ENCODE measurements at regions not wholly inside any gene's neighbourhood (a gene's known extent, or its start where the extent isn't known, plus 50 kb on each side); places are given as distances from the start of the nearest gene placed in this dataset.

DNA sequence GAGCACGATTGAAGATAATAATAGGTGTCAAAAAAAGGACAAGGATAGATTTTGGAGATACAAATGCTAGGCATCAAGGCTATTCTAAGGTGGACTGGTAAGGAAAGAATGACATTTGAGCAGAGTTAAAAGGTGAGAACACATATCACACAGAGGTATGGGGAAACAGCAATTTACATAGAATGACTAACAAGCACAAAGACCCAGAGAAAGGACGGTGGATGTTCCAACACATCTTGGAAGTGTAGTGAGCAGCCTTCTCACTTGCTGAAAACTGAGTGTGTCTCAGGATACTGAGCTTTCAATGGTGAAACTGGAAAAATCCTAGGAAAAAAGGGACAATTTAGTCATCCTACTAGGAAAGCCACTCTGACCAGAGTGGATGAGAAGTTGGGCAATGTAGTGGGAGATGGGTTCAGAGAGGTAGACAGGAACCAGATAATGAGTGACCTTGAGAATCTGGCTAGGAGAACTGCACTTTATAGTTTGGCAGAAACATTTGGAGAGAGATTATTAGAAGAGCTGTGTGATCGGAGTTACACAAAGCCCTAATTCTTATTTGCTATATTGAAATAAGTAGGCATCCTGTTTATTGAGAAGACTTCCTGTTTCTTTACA, 706.0 kb downstream of the KCNA4 start:
- DNase-seq (ENCODE audit: low read depth) = no peak

DNA sequence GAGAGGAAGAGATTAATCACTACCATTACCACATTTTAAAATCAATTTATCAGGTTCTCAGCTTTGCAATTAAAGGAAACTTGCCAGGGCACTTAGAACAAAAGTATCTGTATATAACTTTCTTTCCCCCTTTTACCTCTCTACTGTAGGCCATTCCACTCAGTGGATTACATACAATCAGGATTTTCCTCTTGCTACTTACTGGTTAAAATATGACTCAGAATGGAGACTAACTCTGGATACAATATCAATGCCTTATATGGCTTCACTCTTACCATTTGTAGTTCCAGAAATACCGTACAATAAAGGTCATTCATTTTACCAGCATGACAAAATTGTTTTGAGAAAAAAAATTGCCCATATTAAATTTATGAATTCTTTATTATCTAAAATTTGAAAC, 706.8 kb downstream of the KCNA4 start:
- DNase-seq (ENCODE audit: low read depth) = no peak

DNA sequence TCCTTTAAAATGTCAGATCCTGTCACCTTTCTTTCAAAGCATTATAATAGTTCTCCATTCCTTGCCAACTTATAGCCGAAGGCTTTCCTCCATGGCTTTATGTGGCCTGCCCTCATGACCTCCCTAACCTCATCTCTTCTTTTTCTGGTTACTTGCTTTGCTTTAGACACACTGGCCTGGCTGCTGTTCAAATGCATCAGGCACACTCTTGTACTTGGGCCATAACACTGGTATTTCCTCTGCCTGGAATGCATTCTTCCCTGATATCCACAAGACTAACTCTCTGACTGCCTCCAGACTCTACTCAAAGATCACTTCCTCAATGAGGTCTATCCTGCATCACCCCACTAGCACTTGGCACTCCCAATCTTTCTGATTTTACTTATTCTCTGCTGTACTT, 710.3 kb downstream of the KCNA4 start:
- DNase-seq (ENCODE audit: low read depth) = no peak

DNA sequence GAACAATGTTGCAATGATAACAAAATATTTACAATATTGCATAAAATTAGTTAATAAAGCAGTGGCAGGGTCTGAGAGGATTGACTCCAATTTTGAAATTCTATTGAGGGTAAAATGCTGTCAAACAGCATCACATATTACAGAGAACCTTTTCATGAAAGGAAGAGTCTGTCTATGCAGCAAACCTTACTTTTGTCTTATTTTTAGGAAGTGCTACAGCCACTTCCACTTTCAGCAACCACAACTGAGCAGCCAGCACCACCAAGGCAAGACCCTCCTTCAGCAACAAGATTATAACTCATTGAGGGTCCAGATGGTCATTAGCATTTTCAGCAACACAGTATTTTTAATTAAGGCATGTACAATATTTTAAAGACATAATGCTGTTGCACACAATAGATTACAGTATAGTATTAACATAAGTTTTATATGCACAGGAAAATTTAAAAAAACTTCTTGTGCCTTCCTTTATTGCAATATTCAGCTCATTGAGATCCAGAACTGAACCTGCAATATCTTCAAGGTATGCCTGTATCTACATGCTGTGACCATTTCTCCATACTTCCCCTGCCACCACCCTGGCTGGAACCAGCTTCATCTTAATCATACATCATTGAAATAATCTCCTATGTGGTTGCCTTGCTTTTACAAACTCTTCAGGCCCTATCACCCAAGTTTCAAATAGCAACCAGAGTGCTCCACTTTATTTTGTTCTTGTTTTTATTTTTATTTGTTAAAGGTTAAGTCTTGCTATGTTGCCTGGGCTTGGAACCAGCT, 711.2 kb downstream of the KCNA4 start:
- DNase-seq (ENCODE audit: low read depth) = no peak

DNA sequence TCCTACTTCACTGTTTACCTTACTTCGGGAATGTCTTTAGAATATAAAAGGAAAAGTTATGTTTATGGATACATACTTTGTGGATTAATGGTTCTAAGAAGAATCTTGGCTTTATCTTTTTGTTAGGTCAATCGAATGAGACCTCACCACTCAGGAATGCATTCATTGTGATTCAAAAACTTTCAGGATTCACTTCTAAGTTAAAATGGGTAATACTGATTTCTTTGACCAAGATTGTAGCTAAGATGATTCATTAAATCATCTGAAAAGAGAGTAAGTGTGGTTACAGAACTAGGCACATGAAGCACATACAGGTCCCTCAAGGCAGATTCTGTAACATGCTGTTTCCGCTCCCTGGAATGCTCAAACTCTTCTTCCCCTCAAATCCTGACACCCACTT, 716.4 kb downstream of the KCNA4 start:
- DNase-seq (ENCODE audit: low read depth) = no peak

DNA sequence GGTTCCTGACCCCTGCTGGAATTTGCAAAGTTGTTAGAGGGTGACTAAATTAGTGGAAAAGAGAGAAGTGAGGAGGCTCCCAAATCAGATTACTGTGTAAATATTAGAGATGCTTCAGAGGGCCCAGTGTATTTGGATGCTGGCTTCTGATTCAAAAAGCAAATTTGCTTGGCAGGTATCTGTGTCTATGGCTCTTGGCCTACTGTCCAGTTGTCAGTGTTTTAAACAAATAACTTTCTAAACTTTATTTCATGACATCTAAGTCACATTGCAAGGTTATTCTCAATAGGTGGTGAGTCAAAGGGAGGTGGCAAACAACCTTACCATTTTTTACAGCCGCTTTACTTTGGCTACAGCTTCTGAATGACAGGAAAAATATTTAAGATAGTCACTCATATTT, 720.1 kb downstream of the KCNA4 start:
- DNase-seq (ENCODE audit: low read depth) = no peak

DNA sequence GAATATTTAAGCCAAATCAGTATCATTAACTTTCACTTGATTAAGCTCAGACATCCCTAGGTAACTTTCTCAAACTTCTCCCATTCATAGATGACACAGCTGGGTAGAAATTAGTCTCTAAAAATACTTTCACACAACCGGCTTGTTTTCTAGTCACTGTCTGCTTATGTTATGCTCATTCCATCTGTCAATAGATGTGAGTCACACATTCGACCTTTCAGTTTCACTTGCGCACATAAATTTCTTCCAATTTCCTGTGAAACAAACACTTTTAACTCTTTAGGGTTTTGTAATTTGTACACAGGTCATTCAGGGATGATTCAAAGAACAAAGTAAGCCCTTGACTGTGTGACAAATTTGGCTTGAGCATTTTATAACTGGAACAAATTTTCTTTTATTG, 723.0 kb downstream of the KCNA4 start:
- DNase-seq (ENCODE audit: low read depth) = no peak

DNA sequence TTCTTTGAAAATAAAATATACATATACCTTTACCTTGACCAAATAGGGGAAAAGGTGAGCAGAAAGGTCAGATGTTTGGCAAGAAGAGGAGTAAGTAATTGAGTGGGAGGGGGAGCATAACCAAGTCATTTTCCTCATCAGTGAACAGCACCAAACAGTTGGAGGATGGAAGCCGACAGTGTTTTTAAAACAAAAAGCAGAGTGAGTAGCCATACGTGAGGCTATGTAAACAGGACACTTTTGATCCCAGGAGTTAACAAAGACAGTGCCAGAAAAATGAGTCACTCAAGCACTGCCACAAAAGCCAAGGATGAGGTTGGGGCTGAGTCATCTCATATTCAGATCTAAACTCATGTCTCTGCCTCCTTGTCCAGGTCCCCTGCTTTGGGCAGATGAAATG, 734.7 kb downstream of the KCNA4 start:
- DNase-seq (ENCODE audit: low read depth) = no peak

DNA sequence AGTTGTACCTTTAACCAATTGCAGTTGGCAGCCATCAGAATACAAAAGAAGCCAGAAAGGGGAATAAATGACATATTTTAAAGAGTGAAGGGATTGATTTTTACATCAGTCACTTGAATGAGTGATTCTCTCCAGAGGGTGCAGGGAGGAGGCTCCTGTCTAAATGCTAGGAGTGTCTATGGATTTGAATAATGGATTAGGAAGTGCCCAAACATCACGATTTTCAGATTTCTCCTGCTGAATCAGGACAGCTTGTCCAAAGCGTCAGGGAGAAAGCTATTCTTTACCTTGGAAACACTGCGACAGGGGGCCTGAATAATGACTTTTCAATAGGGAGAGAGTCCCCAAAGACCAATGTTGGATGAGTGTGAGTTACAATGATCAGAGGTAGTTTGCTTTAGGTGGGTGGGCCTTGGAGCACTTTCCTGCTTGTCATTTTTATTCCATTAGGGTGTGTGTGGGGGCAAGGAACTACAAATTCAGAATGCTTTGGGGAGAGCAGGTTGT, 735.5 kb downstream of the KCNA4 start:
- no peak for DNase-seq (ENCODE audit: low read depth)

DNA sequence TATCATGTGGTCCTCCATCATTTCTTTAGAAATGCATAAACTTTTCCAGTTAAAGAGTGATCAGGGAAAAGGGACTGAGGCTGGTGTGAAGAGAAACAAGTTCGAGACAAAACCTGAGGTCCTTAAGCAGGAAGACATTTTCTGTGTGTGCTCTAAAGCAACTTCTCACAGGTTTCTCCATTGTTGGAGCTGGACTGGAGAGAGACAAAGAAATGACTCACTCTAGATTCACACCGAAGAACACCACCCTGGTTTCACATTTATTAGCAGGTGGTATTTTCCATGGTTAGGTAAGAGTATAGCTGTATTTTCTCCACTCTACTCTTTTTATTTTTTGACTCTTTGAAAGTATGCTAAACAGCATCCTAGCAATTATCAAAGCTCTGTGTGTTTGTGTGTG, 736.4 kb downstream of the KCNA4 start:
- no peak for DNase-seq (ENCODE audit: low read depth)

DNA sequence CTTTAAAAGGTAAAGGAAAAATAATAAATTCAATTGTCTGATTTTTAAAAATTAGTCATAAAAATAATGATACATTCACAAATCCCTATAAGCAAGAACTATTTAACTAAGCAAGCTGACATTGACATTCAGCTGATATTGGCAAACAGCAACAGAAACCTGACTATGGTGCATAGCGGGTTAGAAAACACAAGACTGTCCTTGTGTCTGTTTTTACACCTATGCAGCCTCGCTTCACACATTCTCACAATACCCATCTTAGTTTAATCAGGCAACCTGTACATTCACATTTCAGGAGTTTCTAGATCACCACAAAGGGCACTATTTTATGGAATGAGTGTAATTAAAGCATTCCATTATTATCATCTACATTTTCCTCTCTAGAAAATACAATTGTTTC, 737.1 kb downstream of the KCNA4 start:
- DNase-seq (ENCODE audit: low read depth) = no peak

DNA sequence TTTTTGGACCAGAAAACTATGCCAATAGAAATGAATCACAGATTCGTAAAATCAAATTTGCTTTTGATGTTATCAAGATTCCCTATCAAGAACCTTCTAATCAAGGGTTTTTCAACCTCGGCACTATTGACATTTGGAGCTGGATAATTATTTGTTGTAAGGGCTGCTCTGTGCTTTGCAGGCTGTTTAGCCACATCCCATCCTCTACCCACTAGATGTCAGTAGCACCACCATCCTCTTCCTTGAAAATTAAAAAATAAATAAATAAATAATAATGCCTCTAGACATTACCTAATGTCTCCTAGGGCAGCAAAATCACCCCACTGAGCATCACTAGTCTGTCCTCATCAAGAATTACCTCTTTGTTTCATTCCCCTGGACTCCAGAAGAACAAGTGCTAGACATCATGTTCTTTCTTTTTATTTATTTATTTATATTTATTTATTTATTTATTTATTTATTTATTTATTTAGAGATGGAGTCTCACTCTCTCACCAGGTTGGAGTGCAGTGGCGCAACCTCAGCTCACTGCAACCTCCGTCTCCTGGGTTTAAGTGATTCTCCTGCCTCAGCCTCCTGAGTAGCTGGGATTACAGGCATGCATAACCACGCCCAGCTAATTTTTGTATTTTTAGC, 744.7 kb downstream of the KCNA4 start:
- no peak for DNase-seq (ENCODE audit: low read depth)

DNA sequence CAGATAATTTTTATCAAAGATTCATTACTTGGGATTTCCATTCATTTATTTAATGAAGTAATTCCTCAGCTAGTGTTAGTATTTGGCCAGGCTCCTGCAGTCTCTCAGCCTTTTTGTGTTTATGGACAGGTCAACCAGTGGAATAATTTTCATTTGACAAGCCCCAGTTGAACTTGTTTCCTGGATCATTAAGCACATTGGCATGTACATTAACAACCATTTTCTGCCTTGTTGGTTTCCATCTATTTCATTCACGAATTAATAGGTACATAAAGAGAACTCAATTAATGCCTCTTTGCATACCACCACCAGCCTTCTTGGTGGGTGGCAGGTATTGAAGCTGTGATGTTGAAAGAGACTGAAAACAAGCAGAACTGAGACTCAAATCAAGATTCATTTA, 745.2 kb downstream of the KCNA4 start:
- DNase-seq (ENCODE audit: low read depth) = no peak

DNA sequence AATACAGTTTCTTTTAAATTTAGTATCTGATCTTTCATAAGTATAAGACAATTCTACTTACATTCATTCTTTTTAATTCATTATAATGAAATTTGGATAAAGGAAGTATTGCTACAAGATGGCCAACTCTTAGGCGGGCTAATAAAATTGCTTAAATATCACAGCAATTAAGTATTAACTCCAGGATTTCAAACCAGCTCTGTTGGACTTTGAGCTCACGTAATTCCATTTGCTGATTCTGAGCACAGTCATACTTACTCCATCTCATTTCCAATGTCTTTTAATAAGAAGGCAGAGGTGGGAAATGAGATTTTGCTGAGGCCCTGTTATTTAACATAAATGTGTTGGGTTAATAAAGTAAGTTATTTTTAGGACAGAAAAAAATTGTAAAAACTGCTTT, 748.1 kb downstream of the KCNA4 start:
- no peak for DNase-seq (ENCODE audit: low read depth)

DNA sequence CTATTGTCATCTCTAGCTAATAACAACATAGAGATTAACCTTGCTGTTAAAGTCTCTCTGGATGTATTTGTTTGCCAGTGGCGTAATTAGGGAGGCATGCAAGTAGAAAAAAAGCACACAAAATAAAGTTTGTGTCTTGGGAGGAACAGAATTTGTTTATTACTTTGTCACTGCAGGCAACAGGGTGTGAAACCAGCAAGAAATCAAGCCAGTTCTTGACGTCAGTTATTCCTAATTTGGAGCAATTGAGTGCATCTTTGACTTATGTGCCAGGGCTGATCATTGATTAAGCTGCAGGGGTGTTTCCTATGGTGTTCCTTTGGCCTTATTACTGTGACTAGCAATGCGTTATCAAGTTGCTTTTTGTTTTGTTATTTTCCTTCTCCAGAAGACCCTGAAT, 751.0 kb downstream of the KCNA4 start:
- DNase-seq (ENCODE audit: low read depth) = no peak

DNA sequence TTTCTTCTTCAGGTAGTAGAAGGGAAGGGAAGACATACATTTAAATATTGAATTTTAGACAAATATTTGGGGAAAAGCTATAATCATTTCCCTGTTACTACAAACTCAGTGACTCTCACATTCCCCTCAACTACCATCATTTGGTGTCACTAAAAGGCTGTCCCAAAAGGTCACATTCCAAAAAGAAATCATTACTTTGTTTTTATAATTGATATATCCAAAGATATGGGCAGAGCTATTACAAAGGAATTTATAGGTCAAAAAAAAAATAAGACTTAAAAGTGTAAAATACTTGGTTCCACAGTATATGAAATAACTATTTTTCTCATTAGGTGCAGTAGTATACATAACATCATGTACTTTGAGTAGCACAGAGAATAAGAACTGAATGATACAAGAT, 751.4 kb downstream of the KCNA4 start:
- DNase-seq (ENCODE audit: low read depth) = no peak

DNA sequence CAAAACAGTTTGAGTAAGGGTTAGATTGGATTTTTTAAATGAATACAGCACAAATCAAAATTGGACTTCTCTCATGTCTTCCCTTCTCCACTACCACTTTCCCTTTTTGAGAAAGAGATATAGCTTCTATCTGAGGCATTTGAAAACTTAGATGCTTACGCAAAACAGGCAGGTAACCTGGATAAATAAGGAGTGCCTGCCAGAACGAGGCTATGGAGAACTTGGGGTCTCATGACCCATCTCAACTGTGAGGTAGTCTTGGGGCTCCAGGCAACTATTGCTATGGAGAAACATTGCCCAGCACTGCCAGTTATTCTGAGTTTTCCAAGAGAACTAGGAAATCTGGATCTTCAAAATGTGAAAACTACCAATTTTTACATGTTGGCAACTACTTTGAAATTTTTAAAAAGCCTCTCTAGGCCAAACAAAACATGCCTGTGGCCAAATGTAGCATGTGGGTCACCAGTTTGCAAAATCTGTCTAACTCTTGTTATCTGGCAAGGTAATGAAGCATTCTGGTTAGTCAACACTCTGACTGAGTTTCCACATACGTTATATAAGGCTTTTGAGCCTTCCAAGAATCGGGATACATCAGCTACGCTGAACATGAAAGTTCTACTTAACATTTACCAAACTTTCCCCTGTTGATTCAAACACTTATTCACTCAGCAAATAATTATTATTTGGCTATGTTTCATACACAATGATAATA, 752.7 kb downstream of the KCNA4 start:
- no peak for DNase-seq (ENCODE audit: low read depth)

DNA sequence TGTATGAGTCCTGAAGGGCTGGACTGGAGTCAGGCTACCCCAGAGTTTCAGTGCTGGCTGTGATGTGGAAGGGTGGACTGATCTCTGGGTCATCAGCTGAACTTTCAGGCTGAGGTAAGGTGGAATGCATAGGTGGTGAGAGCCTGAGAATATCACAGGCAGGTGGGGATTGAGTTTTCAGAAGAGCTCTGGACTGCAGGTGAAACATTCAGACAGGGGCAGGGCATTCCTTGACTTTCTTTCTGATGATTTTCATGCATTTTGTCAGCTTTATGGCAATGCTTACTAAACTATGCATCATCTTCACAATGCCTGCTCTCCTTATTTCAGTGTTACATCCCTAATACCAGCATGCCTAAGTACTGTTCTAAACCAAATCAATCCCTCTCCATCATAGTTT, 755.0 kb downstream of the KCNA4 start:
- no peak for DNase-seq (ENCODE audit: low read depth)

DNA sequence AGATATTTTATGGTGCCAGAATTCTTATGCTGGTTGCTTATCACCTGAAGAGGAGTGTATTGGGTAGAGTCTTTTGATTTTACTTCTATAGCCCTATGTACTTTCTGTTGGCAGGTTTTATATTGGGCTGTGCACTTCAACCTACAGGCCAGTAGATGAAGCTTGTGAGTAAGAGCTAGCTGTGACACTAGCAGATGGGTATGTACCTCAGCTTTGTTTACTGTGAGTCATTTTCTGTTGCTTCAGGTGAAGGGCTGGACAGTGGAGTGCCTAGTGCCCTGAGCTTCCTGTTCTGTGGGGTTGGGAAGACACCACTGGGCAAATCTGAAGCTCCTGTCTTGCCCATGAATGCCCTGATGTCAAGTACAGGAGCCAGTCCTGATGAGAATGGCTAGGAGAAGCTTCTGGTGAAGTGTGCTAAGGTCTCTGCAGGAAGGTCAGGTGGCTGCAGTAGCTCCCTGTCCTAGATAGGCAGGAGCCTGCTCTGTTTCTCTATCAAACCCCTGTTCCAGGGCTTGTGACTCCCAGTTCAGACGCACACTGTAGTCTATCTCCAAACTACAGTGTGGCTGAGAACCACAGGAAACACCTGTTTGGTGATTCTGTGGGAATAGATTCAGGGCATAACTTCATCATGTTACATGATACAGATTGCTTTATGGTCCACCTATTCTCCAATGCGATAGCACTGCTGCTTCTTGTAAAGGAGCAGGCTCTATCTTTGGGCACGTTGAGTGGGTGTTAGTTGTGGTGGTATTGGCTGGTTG, 755.7 kb downstream of the KCNA4 start:
- no peak for DNase-seq (ENCODE audit: low read depth)

DNA sequence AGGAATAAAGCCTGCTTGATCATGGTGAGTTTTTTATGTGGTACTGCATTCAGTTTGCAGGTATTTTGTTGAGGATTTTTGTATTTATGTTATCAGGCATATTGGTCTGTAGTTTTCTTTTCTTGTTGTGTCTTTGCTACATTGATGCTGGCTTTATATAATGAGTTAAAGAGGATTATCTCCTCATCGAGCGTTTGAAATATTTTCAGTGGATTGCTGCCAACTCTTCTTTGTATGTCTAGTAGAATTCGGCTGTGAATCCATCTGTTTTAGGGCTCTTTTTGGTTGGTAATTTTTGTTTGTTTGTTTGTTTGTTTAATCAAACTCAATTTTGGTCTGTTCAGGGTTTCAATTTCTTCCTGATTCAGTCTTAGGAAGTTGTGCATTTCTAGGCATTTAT, 758.4 kb downstream of the KCNA4 start:
- DNase-seq (ENCODE audit: low read depth) = no peak

DNA sequence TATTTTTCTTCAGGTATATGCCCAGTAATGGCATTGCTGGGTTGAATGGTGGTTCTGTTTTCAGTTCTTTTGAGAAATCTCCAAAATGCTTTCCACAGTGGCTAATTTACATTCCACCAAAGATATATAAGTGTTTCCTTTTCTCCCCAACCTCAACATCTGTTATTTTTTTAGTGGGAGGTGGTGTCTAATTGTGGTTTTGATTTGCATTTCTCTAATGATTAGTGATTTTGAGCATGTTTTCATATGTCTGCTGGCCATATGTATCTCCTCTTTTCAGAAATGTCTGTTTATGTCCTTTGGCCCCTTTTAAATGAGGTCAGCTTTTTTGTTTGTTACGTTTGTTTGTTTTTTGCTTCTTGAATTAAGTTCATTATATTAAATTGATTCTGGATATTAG, 760.2 kb downstream of the KCNA4 start:
- no peak for DNase-seq (ENCODE audit: low read depth)

DNA sequence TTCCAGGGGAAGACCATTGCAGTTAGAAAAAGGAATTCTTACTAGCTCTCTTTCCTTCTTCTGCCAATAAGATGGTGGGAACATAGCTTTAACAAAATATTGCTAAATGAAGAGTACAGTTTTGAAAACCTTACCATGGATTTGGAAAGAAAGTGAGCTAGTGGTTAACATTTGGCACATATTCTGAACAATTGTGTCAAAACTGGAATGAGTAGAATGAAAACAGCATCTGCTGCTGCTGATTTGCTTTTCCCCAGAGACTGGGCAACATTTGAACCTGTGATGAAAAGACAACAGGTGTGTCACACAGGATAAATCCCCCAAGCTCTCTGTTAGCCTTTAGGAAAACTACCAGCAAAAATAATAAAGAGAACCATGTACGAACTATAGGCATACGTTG, 761.4 kb downstream of the KCNA4 start:
- DNase-seq (ENCODE audit: low read depth) = no peak
